SK-N-SH (cell line): ENCODE measurements at regions not wholly inside any gene's neighbourhood (a gene's known extent, or its start where the extent isn't known, plus 50 kb on each side); places are given as distances from the start of the nearest gene placed in this dataset.

Experiments
- CTCF ChIP-seq: fragments of 200-600 bp; sonication (generic); IDR thresholded peaks from 2 replicates; pipeline ENCODE4 v1.6.1; 2017; ENCODE audit warnings: antibody characterized with exemption, mild to moderate bottlenecking, moderate library complexity
- EP300 ChIP-seq, 2 experiments: IDR thresholded peaks; 2 replicates each; pipeline versions ENCODE4 v1.4.0 to v1.6.1; 2012; ENCODE audit warnings: borderline replicate concordance in 1 of 2, low read depth in 1 of 2, low read length in 1 of 2
- EZH2phosphoT487 ChIP-seq: fragments of 200-600 bp; sonication (generic); IDR thresholded peaks from 2 replicates; pipeline ENCODE4 v1.6.1; 2017; ENCODE audit warnings: low read depth, mixed run types, mild to moderate bottlenecking, antibody characterized with exemption, moderate library complexity, borderline replicate concordance
- FOXJ3 ChIP-seq: sonication (generic); formaldehyde crosslinking; IDR thresholded peaks from 2 replicates; pipeline ENCODE4 v1.5.1; 2020; ENCODE audit warnings: mild to moderate bottlenecking, missing genetic modification reagents
- MXI1 ChIP-seq: IDR thresholded peaks from 2 replicates; pipeline ENCODE4 v1.6.1; 2012; ENCODE audit warnings: mild to moderate bottlenecking, low read depth, low read length, improper control_type of control experiment
- NFIC ChIP-seq: IDR thresholded peaks from 2 replicates; pipeline ENCODE4 v1.4.0; 2012; ENCODE audit warnings: borderline replicate concordance
- POLR2AphosphoS5 ChIP-seq: IDR thresholded peaks from 2 replicates; pipeline ENCODE4 v1.6.1; 2012; ENCODE audit warnings: low read depth, low read length
- REST ChIP-seq: IDR thresholded peaks from 2 replicates; pipeline ENCODE4 v1.6.1; 2012; ENCODE audit warnings: mild to moderate bottlenecking, low read depth, low read length, moderate library complexity
- TCF12 ChIP-seq: IDR thresholded peaks from 2 replicates; pipeline ENCODE4 v1.4.0; 2012
- USF1 ChIP-seq: IDR thresholded peaks from 2 replicates; pipeline ENCODE4 v1.4.0; 2012; ENCODE audit warnings: low read depth, borderline replicate concordance
- USF2 ChIP-seq: fragments of 150-350 bp; IDR thresholded peaks from 2 replicates; pipeline ENCODE4 v1.6.1; 2017; ENCODE audit warnings: antibody characterized with exemption, low read length, low read depth, borderline replicate concordance

- no peak for TF ChIP-seq USF1
- no peak for TF ChIP-seq EP300 (IDR thresholded peaks at IDR 0.05; ENCODE audit: borderline replicate concordance in 1 of 2, low read depth in 1 of 2, low read length in 1 of 2)
- no peak for TF ChIP-seq CTCF
- TF ChIP-seq EZH2phosphoT487, result no peak
- TF ChIP-seq USF2, result no peak
- TF ChIP-seq TCF12, result no peak
- TF ChIP-seq FOXJ3 (CRISPR knock-in tag), result no peak
- TF ChIP-seq NFIC, result no peak
- TF ChIP-seq POLR2AphosphoS5, result no peak
- TF ChIP-seq REST, result no peak
- TF ChIP-seq MXI1, result no peak
Observed at GRCh38 chr17:14901376-14901775, 363.8 kb downstream of the PMP22 start.
